HG02763 (cell line): ENCODE measurements at regions not wholly inside any gene's neighbourhood (a gene's known extent, or its start where the extent isn't known, plus 50 kb on each side); places are given as distances from the start of the nearest gene placed in this dataset.
"Not testable (repeated sequence)": the region's sequence is repeated elsewhere in the genome, so short reads cannot be mapped to it uniquely, and the experiment has no call there.

Source experiments
- ATAC-seq: cut with Tn5 transposase; IDR thresholded peaks from one replicate; pipeline ENCODE4 v1.9.1; 2021; ENCODE audit warnings: mild to moderate bottlenecking, moderate library complexity; ENCODE audit not compliant: unreplicated experiment

GRCh38 chr1:146729642-146730344 lies 208.3 kb upstream of the NBPF12 start:
- not testable (repeated sequence) for ATAC-seq

- not testable (repeated sequence) for ATAC-seq
Measured at GRCh38 chr1:146715054-146715453, 223.1 kb upstream of the NBPF12 start.

- not testable (repeated sequence) for ATAC-seq
Measured at GRCh38 chr1:146710838-146711521, 227.1 kb upstream of the NBPF12 start.

DNA sequence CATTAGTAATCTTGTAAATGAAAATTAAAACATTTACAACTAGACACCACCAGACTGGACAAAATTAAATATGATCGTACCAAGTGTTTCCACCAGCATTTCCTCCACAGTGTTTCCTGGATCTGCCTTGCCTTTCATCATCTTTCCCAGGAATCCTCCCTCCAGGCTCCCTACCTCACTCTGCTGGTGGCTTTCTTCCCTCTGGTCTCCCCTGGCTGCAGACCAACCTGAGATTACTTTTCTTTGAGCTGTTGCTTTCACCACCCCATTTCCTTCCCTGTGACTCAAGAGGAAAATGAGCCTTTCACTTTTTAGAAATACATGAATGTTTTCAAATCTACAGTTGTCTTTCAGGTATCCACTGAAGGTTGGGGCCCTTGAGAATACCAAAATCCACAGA lies 228.8 kb upstream of the NBPF12 start:
- ATAC-seq: not testable (repeated sequence)

DNA sequence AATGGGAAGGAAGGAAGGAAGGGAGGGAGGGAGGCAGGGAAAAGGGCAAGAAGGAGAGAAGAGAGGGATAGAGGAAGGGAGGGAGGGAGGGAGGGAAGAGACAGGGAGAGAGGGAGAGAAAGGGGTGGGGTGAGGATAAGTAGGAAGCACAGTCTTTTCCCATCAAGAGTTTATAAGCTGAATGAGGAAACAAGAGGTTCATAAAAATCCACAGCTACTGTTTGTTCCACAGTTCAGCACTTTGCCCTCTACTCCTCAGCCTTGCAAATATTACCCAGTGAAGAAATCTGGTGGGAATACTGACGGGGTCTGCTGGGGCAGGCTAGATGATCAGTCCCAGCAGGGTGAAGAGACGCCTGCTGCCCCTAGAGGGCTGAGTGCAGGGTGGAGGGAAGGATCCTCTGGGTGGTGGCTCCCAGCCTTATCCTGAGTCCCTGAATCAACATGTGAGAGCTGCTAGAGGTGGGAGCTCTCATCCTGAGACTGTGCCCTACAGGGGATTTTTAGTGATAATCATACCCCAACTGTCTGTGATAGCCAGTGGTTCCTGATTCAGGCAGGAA lies 233.9 kb upstream of the NBPF12 start:
- ATAC-seq: not testable (repeated sequence)

GRCh38 chr1:146701320-146701719 lies 236.8 kb upstream of the NBPF12 start:
- ATAC-seq: not testable (repeated sequence)

DNA sequence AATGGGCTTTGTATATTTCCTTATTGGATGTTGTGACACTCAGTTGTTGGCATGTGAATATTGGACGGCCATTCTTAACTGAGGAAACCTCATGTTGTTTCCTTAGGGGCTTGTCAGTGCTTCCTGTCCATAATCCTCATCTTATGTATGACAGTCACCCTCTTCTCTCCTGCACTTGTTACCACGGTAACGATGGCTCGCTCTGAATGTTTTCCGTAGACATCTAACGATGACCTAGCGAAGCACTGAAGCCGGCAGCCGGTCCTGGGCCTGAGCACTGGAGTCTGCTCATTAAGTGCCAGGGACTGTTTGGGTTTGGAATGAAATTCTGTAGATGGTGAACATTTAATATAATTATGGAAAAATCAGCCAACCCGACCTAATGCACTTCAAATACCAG lies 242.7 kb upstream of the NBPF12 start:
- not testable (repeated sequence) for ATAC-seq

DNA sequence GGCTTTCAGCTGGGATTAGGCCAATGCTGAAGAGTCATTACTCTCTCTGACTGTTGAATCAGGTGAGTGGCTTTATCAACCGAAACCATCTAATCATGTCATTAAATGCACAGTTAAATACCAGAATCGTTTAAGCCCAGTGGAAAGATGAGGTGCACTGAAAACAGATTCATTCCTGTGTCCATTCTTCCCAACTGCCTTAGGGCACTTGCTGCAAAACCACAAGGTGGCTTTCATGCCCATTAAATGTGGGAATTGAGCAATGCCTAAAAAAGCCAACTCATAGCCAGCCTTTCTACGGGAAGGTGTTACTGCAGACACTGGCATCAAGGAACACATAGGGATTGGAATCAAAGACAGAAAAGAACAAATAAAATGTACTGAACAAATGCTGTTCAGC lies 246.3 kb upstream of the NBPF12 start:
- ATAC-seq: not testable (repeated sequence)

DNA sequence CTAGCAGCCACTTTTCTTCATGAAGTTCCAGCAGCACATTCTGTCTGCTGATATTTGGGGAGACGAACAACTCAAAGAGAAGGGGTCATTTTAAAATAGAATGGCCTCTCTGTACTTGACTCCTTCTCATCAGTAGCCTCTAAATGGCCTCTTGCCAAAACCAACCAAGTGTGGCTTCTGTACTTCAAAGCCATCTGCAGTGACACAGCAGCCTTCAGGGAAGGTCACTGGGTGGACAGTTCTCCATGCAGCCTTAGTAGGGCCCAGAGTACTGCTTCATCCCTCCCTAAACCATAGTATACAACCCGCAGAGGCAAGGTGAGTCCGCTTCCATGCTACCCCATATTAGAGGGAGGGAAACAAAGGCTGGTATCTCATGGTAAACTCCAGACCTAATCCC lies 249.2 kb upstream of the NBPF12 start:
- ATAC-seq: not testable (repeated sequence)

DNA sequence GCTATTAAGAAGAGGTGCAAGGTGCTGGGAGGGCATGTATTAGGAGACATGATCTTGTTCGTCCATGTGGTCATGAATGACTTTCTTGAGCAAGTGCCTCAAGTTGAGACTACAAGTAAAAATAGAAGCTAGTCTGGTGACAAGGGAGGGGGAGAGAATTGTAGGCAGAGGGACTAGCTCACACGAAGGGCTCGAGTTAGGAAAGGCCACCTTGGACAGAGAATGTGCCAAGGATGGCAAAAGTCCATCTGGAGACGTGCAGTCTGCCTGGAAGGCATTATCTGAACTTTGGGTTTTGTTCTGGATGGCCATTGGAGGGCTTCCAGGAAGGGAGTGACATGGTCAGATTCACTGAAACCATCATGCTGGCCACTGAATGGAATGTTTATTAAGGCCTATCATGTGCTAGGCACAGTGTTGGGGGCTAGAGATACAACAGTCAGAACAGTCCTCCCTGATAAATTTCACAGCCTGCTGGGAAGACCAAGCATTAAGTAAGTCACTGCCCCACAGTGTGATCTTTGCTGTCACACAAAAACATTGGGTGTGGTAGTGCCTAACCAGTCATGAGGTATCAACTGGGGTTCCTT lies 251.3 kb upstream of the NBPF12 start:
- ATAC-seq: not testable (repeated sequence)

DNA sequence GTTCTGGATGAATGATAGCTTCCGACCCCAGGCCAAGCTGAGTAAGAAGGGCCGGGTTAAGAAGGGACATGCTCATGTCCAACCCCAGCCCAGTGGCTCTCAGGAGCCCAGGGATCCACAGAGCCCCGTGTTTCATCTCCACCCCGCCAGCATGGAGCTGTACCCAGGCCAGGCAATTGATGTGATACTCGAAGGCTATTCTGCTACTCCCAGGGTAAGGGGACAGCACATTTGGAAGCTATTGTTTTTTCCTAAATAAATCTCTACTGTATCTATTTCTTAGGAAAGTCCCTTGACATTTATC lies 255.0 kb upstream of the NBPF12 start:
- ATAC-seq: not testable (repeated sequence)

- ATAC-seq: not testable (repeated sequence)
Measured at GRCh38 chr1:146682227-146683125, 255.6 kb upstream of the NBPF12 start.

DNA sequence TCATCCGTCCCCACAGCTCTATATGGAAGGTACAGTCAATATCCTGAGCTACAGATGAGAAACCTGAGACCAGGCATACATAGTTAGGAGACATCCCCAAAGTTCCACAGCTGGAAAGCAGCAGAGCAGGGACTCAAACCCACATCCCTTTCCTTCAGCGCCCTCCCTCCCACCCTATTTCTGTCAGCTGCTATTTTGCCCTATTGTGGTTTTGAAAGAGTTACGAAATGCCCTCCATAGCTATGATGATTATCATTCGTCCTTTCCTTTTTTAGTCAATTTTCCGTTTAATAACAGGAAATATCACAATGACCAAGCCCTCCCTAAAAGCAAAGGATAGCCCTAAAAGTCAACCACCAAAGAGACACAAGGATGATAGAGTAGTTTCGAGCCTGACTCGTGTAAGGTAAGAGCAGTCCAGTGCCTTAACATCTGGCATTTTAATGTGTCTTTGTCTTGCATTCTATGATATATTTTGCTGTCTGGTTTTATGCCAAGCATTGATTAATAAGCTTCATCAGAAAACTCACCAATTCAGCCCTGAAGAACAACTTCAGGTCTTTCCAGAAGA lies 264.3 kb upstream of the NBPF12 start:
- ATAC-seq: not testable (repeated sequence)

- not testable (repeated sequence) for ATAC-seq
Measured at GRCh38 chr1:146672608-146673007, 265.5 kb upstream of the NBPF12 start.

GRCh38 chr1:146671588-146671987 lies 266.5 kb upstream of the NBPF12 start:
- ATAC-seq: not testable (repeated sequence)

GRCh38 chr1:146670832-146671566 lies 267.1 kb upstream of the NBPF12 start:
- ATAC-seq: not testable (repeated sequence)

DNA sequence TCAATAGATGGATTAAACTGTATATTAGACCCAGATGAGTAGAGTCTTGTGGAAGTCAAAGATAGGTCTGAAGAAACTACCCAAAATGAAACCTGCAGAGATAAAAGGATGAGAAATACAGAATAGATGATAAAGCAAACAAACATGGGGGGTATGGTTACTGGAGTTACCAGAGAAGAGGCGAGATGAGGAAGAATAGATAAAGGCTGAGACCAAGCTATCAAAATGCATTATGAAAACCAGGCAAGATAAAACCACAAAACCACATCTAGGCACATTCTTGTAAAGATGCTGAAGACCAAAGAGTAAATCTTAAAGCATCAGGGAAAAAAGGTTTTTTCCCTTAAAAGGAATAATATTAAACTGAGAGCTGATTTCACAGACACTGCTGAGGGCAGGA lies 271.8 kb upstream of the NBPF12 start:
- ATAC-seq: not testable (repeated sequence)

DNA sequence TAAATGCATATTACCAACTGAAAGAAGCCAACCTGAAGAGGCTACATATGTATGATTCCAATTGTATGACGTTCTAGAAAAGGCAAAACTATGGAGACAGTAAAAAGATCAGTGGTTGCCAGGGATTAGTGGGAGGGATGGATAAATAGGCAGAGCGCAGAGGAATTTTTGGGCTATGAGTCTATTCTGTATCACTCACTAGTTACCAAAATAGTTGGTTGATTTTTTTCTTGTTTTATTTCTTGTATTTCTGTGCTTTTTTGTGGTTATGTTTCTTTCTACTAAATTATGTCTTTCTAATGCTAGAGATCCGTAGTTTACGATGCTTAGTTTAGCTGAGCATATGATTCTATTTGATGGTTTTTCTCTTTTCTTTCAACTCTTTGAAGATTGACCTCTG lies 277.9 kb upstream of the NBPF12 start:
- ATAC-seq: not testable (repeated sequence)

DNA sequence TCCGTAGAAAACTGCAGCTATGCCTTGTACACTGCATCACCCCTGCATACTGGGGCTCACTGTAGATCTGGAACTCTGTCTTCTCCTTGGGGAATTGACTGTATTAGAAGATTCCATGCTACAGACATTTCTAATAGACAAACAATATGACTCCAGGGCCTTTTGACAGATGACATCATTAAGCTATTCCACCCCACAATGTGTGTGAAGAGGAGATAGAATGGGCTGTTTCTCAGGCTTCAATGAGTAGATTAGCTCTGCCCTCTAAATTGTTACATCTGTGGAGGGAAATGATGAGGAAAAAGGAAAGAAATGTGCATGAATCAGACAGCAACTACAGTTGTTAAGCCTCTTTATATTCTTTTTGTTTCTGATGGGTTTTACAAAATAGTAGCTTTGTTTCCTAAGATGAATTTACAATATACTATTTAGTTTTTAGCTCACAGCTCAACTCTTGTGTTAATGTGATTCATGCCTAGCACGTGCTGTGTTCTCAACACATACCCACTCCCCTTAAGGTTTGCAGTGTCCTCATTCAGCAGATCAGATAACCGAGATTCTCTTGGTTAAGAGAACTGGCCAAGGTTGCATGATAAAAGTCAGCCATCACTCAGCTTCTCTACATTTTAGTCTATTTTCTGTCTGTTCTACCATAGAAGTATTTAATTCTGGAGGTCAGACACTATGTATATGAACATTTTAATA lies 281.6 kb upstream of the NBPF12 start:
- not testable (repeated sequence) for ATAC-seq
